HG03045 (cell line): ENCODE measurements at regions not wholly inside any gene's neighbourhood (a gene's known extent, or its start where the extent isn't known, plus 50 kb on each side); places are given as distances from the start of the nearest gene placed in this dataset.

ENCODE experiments used
- ATAC-seq: cut with Tn5 transposase; IDR thresholded peaks from one replicate; pipeline ENCODE4 v1.9.1; 2021; ENCODE audit warnings: mild to moderate bottlenecking, moderate library complexity; ENCODE audit not compliant: unreplicated experiment

- no peak for ATAC-seq
These were observed 573.4 kb downstream of the CPS1 start for GRCh38 chr2:211129798-211130197.

DNA sequence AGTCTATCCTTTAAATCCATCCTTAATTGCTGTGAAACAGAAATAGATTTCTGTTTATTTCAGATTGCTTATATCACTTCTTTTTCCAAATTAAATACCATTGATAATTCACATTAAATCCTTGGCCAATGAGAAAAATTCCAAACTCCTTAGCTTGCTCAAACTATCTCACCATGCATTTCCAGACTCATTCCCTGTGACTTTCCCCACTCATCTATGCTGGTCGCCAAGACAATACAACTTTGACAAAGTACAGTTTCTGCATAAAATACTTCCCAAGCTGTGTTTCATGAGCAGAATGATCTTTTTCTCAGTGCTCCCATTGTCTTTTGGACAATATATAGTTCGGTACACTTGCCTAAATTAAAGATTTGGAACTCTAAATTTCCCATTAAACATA, 575.6 kb downstream of the CPS1 start:
- no peak for ATAC-seq

DNA sequence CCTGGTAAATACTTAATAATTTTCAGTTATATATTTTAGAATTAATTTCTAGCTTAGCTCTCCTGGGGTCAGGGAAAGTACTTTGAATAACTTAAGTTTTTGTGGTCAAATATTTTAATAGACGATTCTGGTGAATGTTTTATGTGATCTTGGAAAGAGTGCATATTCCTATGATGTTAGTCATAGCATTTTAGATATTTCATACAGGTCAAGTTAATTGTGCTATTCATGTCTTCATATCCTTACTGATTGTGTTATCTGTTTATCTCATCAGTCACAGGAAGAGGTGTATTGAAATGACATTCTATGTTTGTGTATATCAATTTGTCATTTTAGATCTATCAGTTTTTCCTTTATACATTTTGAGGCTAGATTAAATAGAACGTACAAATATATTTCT, 576.2 kb downstream of the CPS1 start:
- ATAC-seq = no peak

DNA sequence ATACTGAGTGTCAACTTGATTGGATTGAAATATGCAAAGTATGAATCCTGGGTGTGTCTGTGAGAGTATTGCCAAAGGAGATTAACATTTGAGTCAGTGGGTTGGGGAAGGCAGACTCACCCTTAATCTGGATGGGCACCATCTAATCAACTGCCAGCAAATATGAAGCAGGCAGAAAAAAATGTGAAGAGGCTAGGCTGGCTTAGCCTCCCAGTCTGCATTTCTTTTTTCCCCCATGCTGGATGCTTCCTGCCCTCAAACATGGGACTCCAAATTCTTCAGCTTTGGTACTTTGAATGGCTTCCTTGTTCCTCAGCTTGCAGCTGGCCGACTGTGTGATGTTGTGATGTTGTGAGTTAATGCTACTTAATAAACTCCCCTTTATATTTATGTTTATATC, 577.4 kb downstream of the CPS1 start:
- no peak for ATAC-seq

- ATAC-seq = no peak
These were observed 582.2 kb downstream of the CPS1 start for GRCh38 chr2:211138551-211138950.

DNA sequence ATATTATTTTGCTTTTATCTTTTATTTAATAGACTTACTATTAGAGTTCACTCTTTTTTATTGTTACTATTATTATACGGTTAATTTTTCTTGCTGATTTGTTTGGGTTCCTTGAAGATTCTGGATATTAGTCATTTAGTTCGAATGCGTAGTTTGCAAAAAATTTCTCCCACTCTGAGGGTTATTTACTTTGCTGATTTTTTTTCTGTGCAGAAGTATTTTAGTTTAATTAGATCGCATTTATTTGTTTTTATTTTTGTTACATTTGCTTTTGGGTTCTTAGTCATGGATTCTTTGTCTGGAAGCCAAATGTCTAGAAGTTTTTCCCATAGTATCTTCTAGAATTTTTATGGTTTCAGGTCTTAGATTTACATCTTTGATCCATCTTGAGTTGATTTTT, 585.2 kb downstream of the CPS1 start:
- ATAC-seq = no peak

DNA sequence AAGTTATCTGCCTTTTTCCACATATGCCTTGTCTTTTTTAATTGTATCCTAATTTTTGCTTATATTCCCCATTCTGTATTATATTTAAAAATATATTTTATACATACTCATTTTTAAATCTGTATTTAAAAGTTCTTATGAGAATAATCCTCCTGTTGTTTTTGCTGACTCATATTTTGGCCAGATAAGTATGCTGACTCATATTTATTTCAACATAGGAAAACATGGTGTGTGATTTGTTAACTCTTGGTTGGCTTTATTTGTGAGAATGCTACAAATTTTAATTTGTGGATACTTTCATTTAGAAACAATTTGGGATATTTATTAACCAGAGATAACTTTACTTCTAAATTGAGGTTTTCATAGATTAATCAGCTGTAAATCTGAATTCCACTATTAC, 587.7 kb downstream of the CPS1 start:
- no peak for ATAC-seq

- ATAC-seq = no peak
These were observed 588.7 kb downstream of the CPS1 start for GRCh38 chr2:211144974-211145665.

DNA sequence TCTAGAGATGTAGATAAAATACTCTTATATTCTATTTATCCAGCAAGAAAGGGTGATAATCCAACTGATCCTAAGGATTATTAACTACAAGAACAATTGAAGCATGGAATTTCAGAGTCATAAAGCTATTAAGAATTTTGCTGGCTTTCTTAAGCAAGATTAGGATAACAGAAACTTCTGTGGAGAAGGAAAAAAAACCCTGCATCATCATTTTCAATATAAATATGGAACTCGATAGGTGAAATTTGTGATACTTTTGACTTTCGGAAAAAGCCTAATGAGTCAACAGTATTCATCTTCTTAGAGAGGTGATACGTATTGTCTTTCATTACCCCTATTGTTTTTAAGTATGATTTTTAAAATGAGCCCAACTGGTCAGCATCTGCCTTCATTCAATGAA, 593.3 kb downstream of the CPS1 start:
- no peak for ATAC-seq

DNA sequence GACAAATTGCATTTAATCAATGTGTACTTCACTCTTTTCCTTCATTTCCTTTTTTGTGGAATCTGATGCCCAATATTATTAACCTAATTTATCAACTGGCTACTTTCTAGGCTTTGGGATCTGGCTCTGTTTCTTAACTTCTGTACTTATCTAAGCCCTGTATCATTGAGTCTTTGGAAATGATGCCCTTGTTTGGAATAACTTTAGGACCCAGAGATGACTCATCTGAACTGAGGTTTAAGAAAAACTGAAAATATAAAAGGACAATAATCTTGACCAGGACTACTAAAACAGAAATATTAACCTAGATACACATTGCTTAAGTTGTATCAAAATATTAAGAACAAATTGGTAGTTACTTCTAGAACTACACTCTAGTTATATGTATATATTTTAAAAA, 600.8 kb downstream of the CPS1 start:
- ATAC-seq = no peak

DNA sequence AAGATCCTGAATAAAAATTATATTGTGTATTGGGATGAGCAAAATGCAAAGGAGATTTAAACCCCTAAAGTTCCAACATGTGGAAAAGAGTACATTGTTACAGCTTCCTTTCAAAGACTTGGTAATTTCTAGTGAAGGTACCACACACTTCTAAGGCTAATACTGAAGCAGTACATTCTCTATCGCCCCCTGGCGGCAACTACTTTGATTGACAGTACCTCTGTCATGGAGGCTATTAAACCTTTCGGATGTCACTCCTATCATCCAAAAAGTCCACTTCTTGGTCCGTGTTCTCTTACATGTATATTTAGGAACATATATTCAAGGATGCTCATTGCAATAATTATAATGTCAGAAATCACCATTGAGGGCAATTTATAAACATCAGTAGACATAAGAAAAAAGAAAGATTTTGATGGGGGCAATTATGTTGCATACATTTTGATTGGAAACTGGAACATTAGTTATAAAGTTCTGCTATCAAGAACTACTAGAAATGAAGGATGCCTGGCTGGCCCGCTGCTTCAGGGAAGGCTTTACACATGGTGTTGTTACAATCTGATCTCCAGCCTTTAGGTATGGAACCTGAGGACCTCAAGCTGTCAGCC, 601.6 kb downstream of the CPS1 start:
- ATAC-seq = peak; percentile 98

DNA sequence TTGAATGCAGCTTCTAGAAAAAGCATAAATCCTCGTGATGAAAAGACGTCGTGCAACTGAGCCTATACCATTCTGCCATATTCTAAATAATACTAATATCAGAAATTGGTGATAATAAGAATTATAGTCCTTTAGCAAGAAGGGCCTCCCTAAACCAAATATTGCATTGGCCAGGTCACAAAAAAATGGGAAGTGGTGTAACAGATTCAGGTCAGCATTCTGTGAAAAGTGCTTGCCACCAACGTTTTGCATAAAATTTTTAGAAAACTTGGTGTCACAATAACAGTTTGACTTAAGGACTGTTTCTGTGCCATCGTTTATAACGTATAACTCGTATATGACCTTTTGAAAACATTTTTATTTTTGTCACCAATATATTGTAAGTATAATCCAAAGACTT, 603.6 kb downstream of the CPS1 start:
- no peak for ATAC-seq

DNA sequence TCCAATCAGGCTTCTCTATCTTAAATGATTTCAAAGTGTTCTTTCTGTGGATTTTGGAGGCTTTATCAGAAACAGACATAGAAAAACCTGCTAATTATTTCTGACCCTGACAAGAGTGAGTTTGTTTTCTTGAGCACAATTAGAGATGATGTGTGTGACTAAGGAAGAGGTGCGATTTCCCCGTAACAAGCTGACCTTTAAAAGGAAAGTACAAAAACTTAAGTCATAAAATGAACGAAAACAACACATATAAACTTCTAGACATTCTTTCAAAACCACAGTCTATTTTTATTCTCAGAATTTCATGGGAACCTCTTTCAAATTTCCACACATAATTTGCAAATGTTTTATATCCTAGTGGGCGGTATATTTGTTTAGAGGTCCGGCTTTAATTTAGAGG, 604.8 kb downstream of the CPS1 start:
- no peak for ATAC-seq

GRCh38 chr2:211162911-211163310, 606.5 kb downstream of the CPS1 start:
- no peak for ATAC-seq

- no peak for ATAC-seq
These were observed 614.4 kb downstream of the CPS1 start for GRCh38 chr2:211170843-211171242.

DNA sequence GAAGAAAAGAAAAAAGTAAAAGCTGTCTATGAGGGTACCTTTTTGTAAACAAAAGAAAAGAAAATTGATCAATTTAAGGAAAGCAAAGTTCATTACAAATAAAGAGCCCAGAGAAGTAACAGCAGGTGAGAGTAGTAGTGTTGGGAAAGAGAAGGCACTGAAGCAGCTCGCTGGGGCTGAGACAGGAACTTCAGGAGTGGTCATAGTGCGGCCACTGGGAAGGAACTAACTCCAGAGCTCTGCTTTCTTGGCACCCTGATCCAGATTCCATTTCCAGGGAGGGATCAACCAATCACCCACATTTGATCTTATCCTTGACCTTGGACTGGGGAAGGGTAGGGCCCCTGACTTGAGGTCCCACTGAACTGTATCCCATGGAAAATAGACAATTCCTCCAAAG, 617.6 kb downstream of the CPS1 start:
- ATAC-seq = no peak

- no peak for ATAC-seq
These were observed 618.2 kb downstream of the CPS1 start for GRCh38 chr2:211174631-211175030.

GRCh38 chr2:211175956-211176355, 619.6 kb downstream of the CPS1 start:
- no peak for ATAC-seq

DNA sequence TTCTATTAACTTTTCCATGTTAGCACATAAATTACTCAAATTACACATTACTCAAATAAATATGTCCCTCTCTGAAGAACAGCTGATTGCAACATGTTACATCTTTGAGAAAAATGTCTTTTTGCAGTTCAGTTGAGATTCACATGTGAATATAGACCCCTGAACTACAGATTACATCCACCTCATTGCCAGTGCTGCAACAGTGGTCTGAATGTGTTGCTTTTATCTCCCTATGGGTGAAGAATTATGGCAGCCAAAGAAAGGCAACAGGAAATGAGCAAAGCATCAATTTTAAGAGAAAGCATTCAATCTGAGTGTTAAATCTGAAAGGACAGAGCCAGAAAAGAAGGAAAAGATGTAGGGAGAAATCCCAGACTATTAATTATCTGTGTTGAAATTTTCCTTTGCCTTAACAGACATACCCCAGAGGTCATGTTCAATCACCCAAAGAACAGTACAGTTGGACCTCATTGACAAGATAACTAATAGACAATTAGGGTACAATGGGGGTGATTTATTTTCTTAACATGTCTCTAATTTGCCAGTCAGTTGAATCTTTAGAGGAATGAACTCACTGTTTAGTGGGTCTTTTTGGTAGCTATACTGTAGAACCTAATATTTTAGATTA, 620.2 kb downstream of the CPS1 start:
- ATAC-seq = no peak

GRCh38 chr2:211181626-211182025, 625.2 kb downstream of the CPS1 start:
- ATAC-seq = no peak

GRCh38 chr2:211187602-211188001, 631.2 kb downstream of the CPS1 start:
- ATAC-seq = no peak

GRCh38 chr2:211203986-211204385, 647.6 kb downstream of the CPS1 start:
- ATAC-seq = peak; percentile 68

- ATAC-seq = no peak
These were observed 648.1 kb downstream of the CPS1 start for GRCh38 chr2:211204456-211204855.
